Spleen (tissue), 11 donors: ENCODE measurements at regions not wholly inside any gene's neighbourhood (a gene's known extent, or its start where the extent isn't known, plus 50 kb on each side); places are given as distances from the start of the nearest gene placed in this dataset.

Experiments
- DNase-seq: peaks from one replicate; pipeline ENCODE4 v3.0.0-alpha.2; 2020
- H3K27ac ChIP-seq, 8 donors: fragments of 200-600 bp; sonication (generic) in 7 of 8; 1 replicate in 4 of 8; 2 replicates in 4 of 8; pipeline versions ENCODE4 v1.5.0 to v1.8.0; 2016 to 2021; ENCODE audit warnings: inconsistent platforms in 4 of 8, mild to moderate bottlenecking in 4 of 8, moderate library complexity in 1 of 8
- H3K27me3 ChIP-seq, 7 donors: fragments of 200-600 bp; sonication (generic) in 6 of 7; replicated peaks in 1 of 7; 1 replicate in 4 of 7; 2 replicates in 3 of 7; pipeline versions ENCODE4 v1.5.0 to v1.8.0; 2016 to 2021; ENCODE audit warnings: inconsistent platforms in 3 of 7, mild to moderate bottlenecking in 1 of 7
- H3K36me3 ChIP-seq, 6 donors: fragments of 200-600 bp; sonication (generic) in 5 of 6; 1 replicate in 4 of 6; 2 replicates in 2 of 6; pipeline versions ENCODE4 v1.5.0 to v1.8.0; 2016 to 2021; ENCODE audit warnings: inconsistent platforms in 2 of 6
- H3K4me1 ChIP-seq, 6 donors: fragments of 200-600 bp; sonication (generic) in 5 of 6; 1 replicate in 3 of 6; 2 replicates in 3 of 6; pipeline versions ENCODE4 v1.5.0 to v1.8.0; 2016 to 2021; ENCODE audit warnings: inconsistent platforms in 3 of 6
- H3K4me3 ChIP-seq, 8 donors: fragments of 200-600 bp; sonication (generic) in 7 of 8; 1 replicate in 4 of 8; 2 replicates in 4 of 8; pipeline versions ENCODE4 v1.5.0 to v1.8.0; 2016 to 2021; ENCODE audit warnings: inconsistent platforms in 4 of 8, mild to moderate bottlenecking in 4 of 8, moderate library complexity in 2 of 8
- H3K9me3 ChIP-seq, 8 donors: fragments of 200-600 bp; sonication (generic) in 7 of 8; 1 replicate in 4 of 8; 2 replicates in 4 of 8; pipeline versions ENCODE4 v1.5.0 to v1.8.0; 2016 to 2021; ENCODE audit warnings: inconsistent platforms in 4 of 8
- CTCF ChIP-seq, 11 experiments: fragments of 200-600 bp in 7 of 11; fragments of 450-650 bp in 4 of 11; sonication (generic) in 4 of 11; IDR thresholded peaks in 8 of 11; conservative IDR thresholded peaks in 3 of 11; 1 replicate in 7 of 11; 2 replicates in 4 of 11; pipeline versions ENCODE4 v1.4.0 to v1.8.0; 2016 to 2021; ENCODE audit warnings: antibody characterized with exemption in 11 of 11, inconsistent platforms in 4 of 11, mild to moderate bottlenecking in 1 of 11
- POLR2A ChIP-seq, 3 donors: fragments of 450-650 bp; IDR thresholded peaks; one replicate each; pipeline ENCODE4 v1.5.1; 2017; ENCODE audit warnings: antibody characterized with exemption in 3 of 3, mild to moderate bottlenecking in 1 of 3
- POLR2AphosphoS5 ChIP-seq, 3 donors: sonication (generic); formaldehyde crosslinking; IDR thresholded peaks; one replicate each; pipeline ENCODE4 v1.5.1; 2017; ENCODE audit warnings: antibody characterized with exemption in 3 of 3
- WGBS, 5 donors: extraction: QIAGEN DNeasy Blood & Tissue Kit in 3 of 5; methylation state at CpG; one replicate each; pipeline versions ENCODE4 v1.1.5 to v1.1.7; 2013 to 2018; 5-methylcytosine and 5-hydroxymethylcytosine counted together
- intact Hi-C: fragments of 100-400 bp; cut with DNase I; formaldehyde crosslinking; loops from one replicate; pipeline ENCODE4 v1.15.0; 2023; ENCODE audit warnings: low total_unique reads
- donor health status: healthy with polysubstance abuse.
- donor health status: DM: no; HTN: no; CAD: no; lungs with moderate emphysema.
- donor health status: DM: no; HTN: no; CAD: no.
- donor health status: Bipolar disorder and iron deficiency.
- donor health status: healthy.
- donor health status: DM: no; HTN: no; CAD: no.
- donor health status: DM: yes; HTN: yes; CAD: no.

DNA sequence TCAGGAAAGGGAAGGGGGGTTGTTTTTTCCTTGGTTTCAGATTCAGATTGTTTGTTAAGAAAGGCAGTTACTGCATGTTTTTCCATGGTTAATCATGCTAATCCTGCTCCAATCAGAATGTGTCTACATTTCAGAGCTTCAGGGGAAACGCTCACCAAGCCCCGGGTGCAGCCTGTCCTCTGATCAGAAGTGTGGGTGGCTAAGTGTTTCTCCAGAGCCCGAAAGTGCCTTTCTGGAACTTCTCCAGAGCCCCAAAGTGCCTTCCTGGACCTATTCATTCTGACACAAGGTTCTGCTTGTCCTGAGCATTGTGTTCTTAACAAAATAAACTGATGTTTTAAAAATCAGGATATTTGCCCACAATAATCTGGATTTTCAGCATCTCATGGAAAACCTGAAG, 359.0 kb upstream of the ZNF521 start:
- TF ChIP-seq POLR2A (IDR thresholded peaks at IDR 0.05), result no peak
- Histone ChIP-seq H3K27me3 (peaks cover 0 to 9% (median 0%) of the 10 kb centered on the region in 7 donors), H3K36me3 (no peaks in the 10 kb centered on the region), H3K4me3 (no peak overlapping the region), H3K27ac (no peak overlapping the region), H3K4me1 (no peaks in the 10 kb centered on the region), H3K9me3 (peaks cover 0 to 22% (median 5%) of the 10 kb centered on the region in 8 donors)
- intact Hi-C loops, result no loop called here
- DNase-seq, result no peak
- 4 to 15% (median 8%) methylated on average over 3 of the region's 3 CpGs for WGBS, 5 donors

- DNase-seq, result no peak
- Histone ChIP-seq H3K4me1 (no peaks in the 10 kb centered on the region), H3K27ac (no peak overlapping the region), H3K36me3 (no peaks in the 10 kb centered on the region), H3K4me3 (no peak overlapping the region), H3K27me3 (peaks cover 0 to 1% (median 0%) of the 10 kb centered on the region in 7 donors), H3K9me3 (no peaks in the 10 kb centered on the region)
- WGBS, 5 donors, result 88 to 97% (median 92%) methylated on average over 2 of the region's 2 CpGs
- no peak for TF ChIP-seq POLR2AphosphoS5 (IDR thresholded peaks at IDR 0.05)
- TF ChIP-seq CTCF (IDR thresholded peaks at IDR 0.05 in 8 of 11, conservative IDR thresholded peaks at IDR 0.05 in 3 of 11), result no peak
- TF ChIP-seq POLR2A (IDR thresholded peaks at IDR 0.05), result no peak
- intact Hi-C loops, result no loop called here
Measured at GRCh38 chr18:25705650-25706049, 353.7 kb upstream of the ZNF521 start.

DNA sequence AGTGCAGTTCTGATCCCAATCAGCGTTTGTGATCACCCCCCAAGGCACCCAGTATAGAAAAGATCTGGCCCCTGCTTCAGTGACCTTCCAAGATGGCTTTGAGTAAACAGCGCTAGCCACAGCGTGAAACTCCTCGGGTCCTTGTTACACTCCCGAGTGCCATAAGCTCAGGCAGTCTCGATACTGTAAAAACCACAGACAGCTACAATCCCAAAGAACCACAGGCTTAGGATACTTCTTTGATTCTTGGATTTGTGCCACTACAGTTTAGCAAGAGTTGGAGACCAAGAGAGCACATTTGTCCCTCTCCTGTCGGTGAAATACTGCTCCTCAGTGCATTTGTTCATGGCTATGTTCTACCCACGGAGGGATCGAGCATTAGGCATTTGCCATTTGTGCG, 352.5 kb upstream of the ZNF521 start:
- intact Hi-C loops, result no loop called here

DNA sequence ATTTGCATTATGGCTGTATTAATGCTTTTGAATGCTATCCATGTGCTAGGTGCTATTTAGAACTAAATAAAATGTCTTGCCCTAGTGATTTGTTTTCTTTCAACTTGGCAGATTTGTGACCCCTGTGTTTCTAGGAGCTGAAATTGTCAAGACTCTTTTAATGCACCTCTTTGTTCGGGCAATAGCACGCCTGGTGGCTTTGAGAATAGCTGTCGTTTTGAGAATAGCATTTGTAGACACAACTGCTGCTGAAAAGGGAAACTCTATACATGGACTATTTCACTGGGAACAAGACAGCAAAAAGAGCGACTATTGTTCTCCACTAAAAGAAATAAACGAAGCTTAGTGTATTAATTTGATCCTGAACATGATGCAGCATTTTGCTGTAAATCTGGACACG, 352.1 kb upstream of the ZNF521 start:
- no peak overlapping the region for H3K27ac ChIP-seq
- intact Hi-C loops, result no loop called here
- H3K27me3 ChIP-seq, result no peaks in the 10 kb centered on the region
- H3K4me3 ChIP-seq, result no peak overlapping the region
- H3K9me3 ChIP-seq, result no peaks in the 10 kb centered on the region
- no peaks in the 10 kb centered on the region for H3K36me3 ChIP-seq
- WGBS, 5 donors, result 83 to 92% (median 89%) methylated on average over 6 of the region's 6 CpGs
- no peaks in the 10 kb centered on the region for H3K4me1 ChIP-seq
- no peak for DNase-seq
- TF ChIP-seq POLR2AphosphoS5 (IDR thresholded peaks at IDR 0.05) (no peak), POLR2A (IDR thresholded peaks at IDR 0.05) (no peak), CTCF (IDR thresholded peaks at IDR 0.05 in 8 of 11, conservative IDR thresholded peaks at IDR 0.05 in 3 of 11) (no peak)

More for the DNA sequence above, 352.5 kb upstream of the ZNF521 start:
- no peaks in the 10 kb centered on the region for H3K4me1 ChIP-seq
- WGBS, 5 donors, result 80 to 92% (median 90%) methylated on average over 6 to 10 of the region's 10 CpGs
- no peaks in the 10 kb centered on the region for H3K9me3 ChIP-seq
- no peaks in the 10 kb centered on the region for H3K36me3 ChIP-seq
- H3K27me3 ChIP-seq, result no peaks in the 10 kb centered on the region
- H3K27ac ChIP-seq, result no peak overlapping the region
- no peak for TF ChIP-seq POLR2AphosphoS5 (IDR thresholded peaks at IDR 0.05)
- TF ChIP-seq POLR2A (IDR thresholded peaks at IDR 0.05), result no peak
- no peak overlapping the region for H3K4me3 ChIP-seq
- DNase-seq, result no peak

- H3K4me1 ChIP-seq, result no peaks in the 10 kb centered on the region
- H3K9me3 ChIP-seq, result no peaks in the 10 kb centered on the region
- 79 to 97% (median 92%) methylated on average over 5 of the region's 5 CpGs for WGBS, 5 donors
- TF ChIP-seq CTCF (IDR thresholded peaks at IDR 0.05 in 8 of 11, conservative IDR thresholded peaks at IDR 0.05 in 3 of 11) (no peak), POLR2A (IDR thresholded peaks at IDR 0.05) (no peak), POLR2AphosphoS5 (IDR thresholded peaks at IDR 0.05) (no peak)
- H3K36me3 ChIP-seq, result no peaks in the 10 kb centered on the region
- DNase-seq, result no peak
- no peak overlapping the region for H3K4me3 ChIP-seq
- no peak overlapping the region for H3K27ac ChIP-seq
- H3K27me3 ChIP-seq, result no peaks in the 10 kb centered on the region
- intact Hi-C loops, result no loop called here
Measured at GRCh38 chr18:25701821-25702220, 349.9 kb upstream of the ZNF521 start.
